Midbrain (tissue), 1 donor: ENCODE measurements at regions not wholly inside any gene's neighbourhood (a gene's known extent, or its start where the extent isn't known, plus 50 kb on each side); places are given as distances from the start of the nearest gene placed in this dataset.
"Not testable (repeated sequence)": the region's sequence is repeated elsewhere in the genome, so short reads cannot be mapped to it uniquely, and the experiment has no call there.

ENCODE experiments used
- DNase-seq: peaks from one replicate; lab custom pipeline; 2025; lab: John Stamatoyannopoulos, UW

GRCh38 chr10:63675171-63675570, 154.0 kb downstream of the REEP3 start:
- peak; percentile 47 for DNase-seq

GRCh38 chr10:63677001-63677400, 155.8 kb downstream of the REEP3 start:
- DNase-seq = no peak

- DNase-seq = not testable (repeated sequence)
Measured at GRCh38 chr10:63680545-63680944, 159.3 kb downstream of the REEP3 start.

GRCh38 chr10:63681993-63682697, 160.9 kb downstream of the REEP3 start:
- DNase-seq = no peak

- not testable (repeated sequence) for DNase-seq
Measured at GRCh38 chr10:63682698-63683052, 161.5 kb downstream of the REEP3 start.

GRCh38 chr10:63683223-63683622, 162.0 kb downstream of the REEP3 start:
- no peak for DNase-seq

- DNase-seq = no peak
Measured at GRCh38 chr10:63683686-63684085, 162.5 kb downstream of the REEP3 start.

- no peak for DNase-seq
Measured at GRCh38 chr10:63684257-63684936, 163.2 kb downstream of the REEP3 start.

- no peak for DNase-seq
Measured at GRCh38 chr10:63689768-63690167, 168.6 kb downstream of the REEP3 start.

- no peak for DNase-seq
Measured at GRCh38 chr10:63692220-63692896, 171.2 kb downstream of the REEP3 start.

- DNase-seq = not testable (repeated sequence)
Measured at GRCh38 chr10:63693021-63693420, 171.8 kb downstream of the REEP3 start.

GRCh38 chr10:63696205-63696604, 175.0 kb downstream of the REEP3 start:
- DNase-seq = no peak

GRCh38 chr10:63697956-63698786, 177.0 kb downstream of the REEP3 start:
- no peak for DNase-seq

GRCh38 chr10:63698787-63699150, 177.6 kb downstream of the REEP3 start:
- DNase-seq = no peak

GRCh38 chr10:63699785-63700613, 178.8 kb downstream of the REEP3 start:
- no peak for DNase-seq

GRCh38 chr10:63700631-63701156, 179.5 kb downstream of the REEP3 start:
- no peak for DNase-seq

GRCh38 chr10:63702092-63702491, 180.9 kb downstream of the REEP3 start:
- DNase-seq = no peak

GRCh38 chr10:63703113-63703670, 182.0 kb downstream of the REEP3 start:
- DNase-seq = peak; percentile 12

GRCh38 chr10:63703740-63704345, 182.6 kb downstream of the REEP3 start:
- DNase-seq = no peak

- DNase-seq = no peak
Measured at GRCh38 chr10:63707254-63707910, 186.2 kb downstream of the REEP3 start.
